ENCODE measurements at regions not wholly inside any gene's neighbourhood (a gene's known extent, or its start where the extent isn't known, plus 50 kb on each side); places are given as distances from the start of the nearest gene placed in this dataset.

DNA sequence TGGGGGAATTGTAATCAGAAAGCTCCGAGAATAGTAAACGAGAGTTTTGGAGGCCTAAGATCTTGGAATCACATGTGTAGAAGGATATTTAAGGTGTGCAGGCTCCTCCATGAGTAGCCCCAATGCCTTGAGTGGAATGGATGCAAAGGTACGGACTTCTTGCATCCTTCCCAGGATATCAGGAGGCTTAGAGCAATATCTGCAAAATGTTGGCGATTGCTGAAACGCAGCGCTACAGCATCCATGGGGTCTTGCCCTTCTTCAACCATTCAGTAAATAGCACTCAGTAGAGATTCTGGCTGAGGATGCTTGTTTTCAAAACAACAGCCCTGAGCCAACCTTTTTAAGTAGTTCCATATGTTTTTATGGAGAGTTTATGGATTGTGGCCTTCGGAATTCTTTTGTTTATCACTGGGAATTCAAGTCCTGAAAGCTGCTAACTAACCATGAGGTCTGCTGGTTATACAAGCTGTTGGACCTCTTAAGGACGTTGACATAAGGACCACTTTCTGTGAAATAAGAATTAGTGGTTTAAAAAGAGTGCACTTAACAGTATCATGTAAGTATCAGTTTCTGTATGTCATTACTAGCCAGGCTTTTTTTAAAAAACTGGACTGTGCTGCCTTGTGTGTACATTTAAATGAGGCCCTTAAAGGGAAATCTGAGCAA is 228.8 kb upstream of the PGRMC2 start:
- no peaks in the 10 kb centered on the region for H3K36me3 ChIP-seq (replicated peaks in 1 of 2; ENCODE audit: control insufficient read depth in 2 of 2, insufficient read depth in 2 of 2, low read length in 2 of 2)
- no peak overlapping the region for H3K4me3 ChIP-seq (ENCODE audit: low read length in 2 of 2)
- WGBS, 2 donors (ENCODE audit: extremely low coverage in 2 of 2, insufficient read length in 2 of 2, insufficient replicate concordance in 1 of 2), result no CpG with 5 or more reads among the region's 8 CpGs
- no peak overlapping the region for H2BK5ac ChIP-seq (ENCODE audit: low read length)
- no peak overlapping the region for H2BK12ac ChIP-seq (ENCODE audit: low read length)
- H3K9me3 ChIP-seq (replicated peaks in 1 of 2; ENCODE audit: control insufficient read depth in 2 of 2, insufficient read depth in 1 of 2, low read depth in 1 of 2, low read length in 2 of 2), result peaks cover 0 to 7% of the 10 kb centered on the region in 2 donors
- H2BK15ac ChIP-seq (ENCODE audit: low read length), result no peak overlapping the region
- no peak overlapping the region for H3K9ac ChIP-seq (ENCODE audit: low read depth, low read length, poor library complexity)
- H2AK5ac ChIP-seq (ENCODE audit: low read depth, low read length), result no peak overlapping the region
- no peak overlapping the region for H4K8ac ChIP-seq (ENCODE audit: low read depth, low read length)
- no peak overlapping the region for H3K14ac ChIP-seq (ENCODE audit: low read length)
- H3K4me1 ChIP-seq (ENCODE audit: control insufficient read depth in 2 of 2, insufficient read depth in 1 of 2, low read depth in 1 of 2, low read length in 2 of 2), result peaks cover 10 to 29% of the 10 kb centered on the region in 2 donors
- no peak overlapping the region for H2AFZ ChIP-seq (ENCODE audit: low read length)
- DNase-seq (ENCODE audit: low spot score), result no peak
- no peaks in the 10 kb centered on the region for H3K27me3 ChIP-seq (ENCODE audit: control insufficient read depth in 3 of 3, insufficient read depth in 3 of 3, low read depth in 1 of 3, low read length in 3 of 3)
- no peak overlapping the region for H3K27ac ChIP-seq (replicated peaks; ENCODE audit: low read length)
- H4K91ac ChIP-seq (ENCODE audit: low read depth, low read length, poor library complexity), result no peak overlapping the region
- no peaks in the 10 kb centered on the region for H3K79me1 ChIP-seq (ENCODE audit: low read depth, low read length)
- no peak overlapping the region for H3K23ac ChIP-seq (ENCODE audit: low read depth, low read length, poor library complexity)
- no peak overlapping the region for H2BK120ac ChIP-seq (ENCODE audit: low read depth, low read length)
- no peak overlapping the region for H3K4ac ChIP-seq (ENCODE audit: low read length)
- H3K18ac ChIP-seq (ENCODE audit: low read length), result no peak overlapping the region
- H3K4me2 ChIP-seq (ENCODE audit: insufficient read depth, low read length, poor library complexity, severe bottlenecking), result no peak overlapping the region

DNA sequence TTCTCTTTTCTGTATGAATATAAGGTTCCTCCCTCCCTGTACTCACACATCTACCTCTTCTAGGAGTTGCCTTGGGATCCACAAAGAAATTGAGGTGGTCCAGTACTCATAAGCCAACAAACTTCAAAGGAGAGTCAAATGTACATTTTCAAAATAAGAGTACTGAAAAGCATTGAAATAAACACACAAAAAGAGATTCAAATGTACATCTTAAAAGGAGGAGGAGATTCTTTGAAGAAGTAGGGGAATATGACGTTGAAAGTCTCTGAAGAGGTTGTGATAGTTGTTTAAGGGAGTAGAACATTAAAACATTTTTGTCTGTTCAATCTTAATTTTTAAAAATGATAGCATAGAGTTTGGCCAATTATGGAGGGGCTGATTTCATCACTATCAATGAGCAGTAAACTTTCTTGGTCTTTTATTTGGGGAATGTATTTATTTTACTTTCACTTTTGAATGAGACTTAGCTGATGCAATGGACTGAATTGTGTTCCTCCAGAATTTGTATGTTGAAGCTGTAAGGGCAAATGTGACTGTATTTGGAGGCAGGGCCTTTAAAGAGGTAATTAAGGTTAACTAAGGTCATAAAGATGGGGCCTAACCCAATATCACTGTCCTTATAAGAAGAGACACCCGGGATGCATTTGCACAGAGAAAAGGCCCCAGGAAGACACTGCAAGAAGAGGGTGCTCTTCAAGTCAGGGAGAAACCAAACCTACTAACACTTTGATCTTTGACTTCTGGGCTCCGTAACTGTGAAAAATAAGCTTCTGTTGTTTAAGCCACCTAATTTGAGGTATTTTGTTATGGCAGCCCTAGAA is 226.3 kb upstream of the PGRMC2 start:
- H4K8ac ChIP-seq (ENCODE audit: low read depth, low read length), result no peak overlapping the region
- no peaks in the 10 kb centered on the region for H3K79me1 ChIP-seq (ENCODE audit: low read depth, low read length)
- no peak overlapping the region for H2AFZ ChIP-seq (ENCODE audit: low read length)
- no peaks in the 10 kb centered on the region for H3K36me3 ChIP-seq (replicated peaks in 1 of 2; ENCODE audit: control insufficient read depth in 2 of 2, insufficient read depth in 2 of 2, low read length in 2 of 2)
- H3K9ac ChIP-seq (ENCODE audit: low read depth, low read length, poor library complexity), result no peak overlapping the region
- peaks cover 0 to 7% of the 10 kb centered on the region in 2 donors for H3K9me3 ChIP-seq (replicated peaks in 1 of 2; ENCODE audit: control insufficient read depth in 2 of 2, insufficient read depth in 1 of 2, low read depth in 1 of 2, low read length in 2 of 2)
- H3K4ac ChIP-seq (ENCODE audit: low read length), result no peak overlapping the region
- H4K91ac ChIP-seq (ENCODE audit: low read depth, low read length, poor library complexity), result no peak overlapping the region
- H3K27me3 ChIP-seq (ENCODE audit: control insufficient read depth in 3 of 3, insufficient read depth in 3 of 3, low read depth in 1 of 3, low read length in 3 of 3), result no peaks in the 10 kb centered on the region
- no peak overlapping the region for H2BK15ac ChIP-seq (ENCODE audit: low read length)
- H3K4me3 ChIP-seq (ENCODE audit: low read length in 2 of 2), result no peak overlapping the region
- H3K4me1 ChIP-seq (ENCODE audit: control insufficient read depth in 2 of 2, insufficient read depth in 1 of 2, low read depth in 1 of 2, low read length in 2 of 2), result peaks cover 9 to 20% of the 10 kb centered on the region in 2 donors
- no peak overlapping the region for H2BK12ac ChIP-seq (ENCODE audit: low read length)
- no peak overlapping the region for H2AK5ac ChIP-seq (ENCODE audit: low read depth, low read length)
- no peak overlapping the region for H3K14ac ChIP-seq (ENCODE audit: low read length)
- no peak overlapping the region for H2BK120ac ChIP-seq (ENCODE audit: low read depth, low read length)
- no peak overlapping the region for H3K23ac ChIP-seq (ENCODE audit: low read depth, low read length, poor library complexity)
- WGBS, 2 donors (ENCODE audit: extremely low coverage in 2 of 2, insufficient read length in 2 of 2, insufficient replicate concordance in 1 of 2), result 100% methylated on average over 1 of the region's 3 CpGs; no CpG with 5 or more reads in 1 of the 2 donors
- H3K27ac ChIP-seq (replicated peaks; ENCODE audit: low read length), result no peak overlapping the region
- no peak overlapping the region for H2BK5ac ChIP-seq (ENCODE audit: low read length)
- H3K4me2 ChIP-seq (ENCODE audit: insufficient read depth, low read length, poor library complexity, severe bottlenecking), result no peak overlapping the region
- no peak overlapping the region for H3K18ac ChIP-seq (ENCODE audit: low read length)
- no peak for DNase-seq (ENCODE audit: low spot score)

DNA sequence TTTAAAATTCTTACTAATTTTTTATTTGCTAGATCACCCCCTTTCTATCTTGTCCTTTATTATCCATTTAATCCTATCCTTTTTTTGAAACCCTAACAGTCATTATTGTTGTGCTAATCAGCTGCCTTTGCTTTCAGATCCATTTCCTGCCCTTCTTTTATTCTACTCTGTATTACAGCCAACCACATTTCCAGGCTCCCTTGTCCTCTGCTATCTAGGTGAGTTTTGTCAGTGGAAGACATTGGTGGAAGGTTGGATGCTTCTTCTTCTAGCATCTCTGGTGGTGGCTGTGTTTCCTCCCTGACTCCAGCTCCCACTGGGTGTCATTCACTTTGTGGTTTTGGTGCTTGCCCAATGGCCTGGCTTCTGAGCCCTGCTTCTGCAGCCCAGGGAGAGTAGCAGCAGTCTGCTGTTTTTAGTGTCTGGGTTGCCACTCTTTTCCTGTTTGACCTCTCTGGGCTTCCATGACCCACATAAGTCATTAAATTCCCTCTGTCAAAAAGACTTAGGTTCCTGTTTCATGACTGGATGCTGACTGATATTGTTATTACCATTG is 225.2 kb upstream of the PGRMC2 start:
- no peak overlapping the region for H3K14ac ChIP-seq (ENCODE audit: low read length)
- no peaks in the 10 kb centered on the region for H3K79me1 ChIP-seq (ENCODE audit: low read depth, low read length)
- H3K36me3 ChIP-seq (replicated peaks in 1 of 2; ENCODE audit: control insufficient read depth in 2 of 2, insufficient read depth in 2 of 2, low read length in 2 of 2), result no peaks in the 10 kb centered on the region
- H4K8ac ChIP-seq (ENCODE audit: low read depth, low read length), result no peak overlapping the region
- H3K23ac ChIP-seq (ENCODE audit: low read depth, low read length, poor library complexity), result no peak overlapping the region
- no peak overlapping the region for H2BK12ac ChIP-seq (ENCODE audit: low read length)
- no peak overlapping the region for H3K4me3 ChIP-seq (ENCODE audit: low read length in 2 of 2)
- no peak overlapping the region for H3K18ac ChIP-seq (ENCODE audit: low read length)
- DNase-seq (ENCODE audit: low spot score), result no peak
- H2BK5ac ChIP-seq (ENCODE audit: low read length), result no peak overlapping the region
- H2AK5ac ChIP-seq (ENCODE audit: low read depth, low read length), result no peak overlapping the region
- H2AFZ ChIP-seq (ENCODE audit: low read length), result no peak overlapping the region
- peaks cover 8 to 15% of the 10 kb centered on the region in 2 donors for H3K4me1 ChIP-seq (ENCODE audit: control insufficient read depth in 2 of 2, insufficient read depth in 1 of 2, low read depth in 1 of 2, low read length in 2 of 2)
- no peak overlapping the region for H3K27ac ChIP-seq (replicated peaks; ENCODE audit: low read length)
- H3K4me2 ChIP-seq (ENCODE audit: insufficient read depth, low read length, poor library complexity, severe bottlenecking), result no peak overlapping the region
- H3K4ac ChIP-seq (ENCODE audit: low read length), result no peak overlapping the region
- no peak overlapping the region for H2BK15ac ChIP-seq (ENCODE audit: low read length)
- peaks cover 0 to 7% of the 10 kb centered on the region in 2 donors for H3K9me3 ChIP-seq (replicated peaks in 1 of 2; ENCODE audit: control insufficient read depth in 2 of 2, insufficient read depth in 1 of 2, low read depth in 1 of 2, low read length in 2 of 2)
- no peaks in the 10 kb centered on the region for H3K27me3 ChIP-seq (ENCODE audit: control insufficient read depth in 3 of 3, insufficient read depth in 3 of 3, low read depth in 1 of 3, low read length in 3 of 3)
- H2BK120ac ChIP-seq (ENCODE audit: low read depth, low read length), result no peak overlapping the region
- H4K91ac ChIP-seq (ENCODE audit: low read depth, low read length, poor library complexity), result no peak overlapping the region
- no peak overlapping the region for H3K9ac ChIP-seq (ENCODE audit: low read depth, low read length, poor library complexity)

DNA sequence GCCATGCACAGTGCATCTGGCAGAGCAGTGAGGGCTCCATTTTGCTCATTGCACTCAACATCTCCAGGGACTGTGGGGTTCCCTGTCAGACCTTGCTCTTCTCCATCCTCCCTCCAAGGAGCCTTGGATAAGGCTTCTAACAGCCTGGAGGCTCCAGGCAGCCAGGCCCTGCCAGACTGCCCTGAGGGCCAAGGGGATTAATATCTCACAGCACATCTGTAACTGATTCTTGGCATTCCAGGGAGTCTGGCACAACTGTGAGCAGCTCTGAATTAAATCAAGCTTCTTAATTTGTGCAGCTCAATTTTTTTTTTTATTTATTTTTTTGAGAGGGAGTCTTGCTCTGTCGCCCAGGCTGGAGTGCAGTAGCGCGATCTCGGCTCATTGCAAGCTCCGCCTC is 224.5 kb upstream of the PGRMC2 start:
- Histone ChIP-seq H3K27ac (replicated peaks; ENCODE audit: low read length) (no peak overlapping the region), H2BK5ac (ENCODE audit: low read length) (no peak overlapping the region), H2BK15ac (ENCODE audit: low read length) (no peak overlapping the region), H2AK5ac (ENCODE audit: low read depth, low read length) (no peak overlapping the region), H2AFZ (ENCODE audit: low read length) (no peak overlapping the region), H4K8ac (ENCODE audit: low read depth, low read length) (no peak overlapping the region), H3K36me3 (replicated peaks in 1 of 2; ENCODE audit: control insufficient read depth in 2 of 2, insufficient read depth in 2 of 2, low read length in 2 of 2) (no peaks in the 10 kb centered on the region), H3K27me3 (ENCODE audit: control insufficient read depth in 3 of 3, insufficient read depth in 3 of 3, low read depth in 1 of 3, low read length in 3 of 3) (no peaks in the 10 kb centered on the region), H3K4me3 (ENCODE audit: low read length in 2 of 2) (no peak overlapping the region), H3K4me2 (ENCODE audit: insufficient read depth, low read length, poor library complexity, severe bottlenecking) (no peak overlapping the region), H3K14ac (ENCODE audit: low read length) (no peak overlapping the region), H2BK12ac (ENCODE audit: low read length) (no peak overlapping the region), H3K9ac (ENCODE audit: low read depth, low read length, poor library complexity) (no peak overlapping the region), H3K18ac (ENCODE audit: low read length) (no peak overlapping the region), H3K79me1 (ENCODE audit: low read depth, low read length) (no peaks in the 10 kb centered on the region), H3K4ac (ENCODE audit: low read length) (no peak overlapping the region), H3K4me1 (ENCODE audit: control insufficient read depth in 2 of 2, insufficient read depth in 1 of 2, low read depth in 1 of 2, low read length in 2 of 2) (peaks cover 2 to 9% of the 10 kb centered on the region in 2 donors), H3K23ac (ENCODE audit: low read depth, low read length, poor library complexity) (no peak overlapping the region), H4K91ac (ENCODE audit: low read depth, low read length, poor library complexity) (no peak overlapping the region), H2BK120ac (ENCODE audit: low read depth, low read length) (no peak overlapping the region), H3K9me3 (replicated peaks in 1 of 2; ENCODE audit: control insufficient read depth in 2 of 2, insufficient read depth in 1 of 2, low read depth in 1 of 2, low read length in 2 of 2) (peaks cover 0 to 7% of the 10 kb centered on the region in 2 donors)
- no peak for DNase-seq (ENCODE audit: low spot score)
- WGBS, 2 donors (ENCODE audit: extremely low coverage in 2 of 2, insufficient read length in 2 of 2, insufficient replicate concordance in 1 of 2), result no CpG with 5 or more reads among the region's 5 CpGs

All from neuronal stem cell (in vitro differentiated cells).